ENCODE measurements at regions not wholly inside any gene's neighbourhood (a gene's known extent, or its start where the extent isn't known, plus 50 kb on each side); places are given as distances from the start of the nearest gene placed in this dataset.

DNA sequence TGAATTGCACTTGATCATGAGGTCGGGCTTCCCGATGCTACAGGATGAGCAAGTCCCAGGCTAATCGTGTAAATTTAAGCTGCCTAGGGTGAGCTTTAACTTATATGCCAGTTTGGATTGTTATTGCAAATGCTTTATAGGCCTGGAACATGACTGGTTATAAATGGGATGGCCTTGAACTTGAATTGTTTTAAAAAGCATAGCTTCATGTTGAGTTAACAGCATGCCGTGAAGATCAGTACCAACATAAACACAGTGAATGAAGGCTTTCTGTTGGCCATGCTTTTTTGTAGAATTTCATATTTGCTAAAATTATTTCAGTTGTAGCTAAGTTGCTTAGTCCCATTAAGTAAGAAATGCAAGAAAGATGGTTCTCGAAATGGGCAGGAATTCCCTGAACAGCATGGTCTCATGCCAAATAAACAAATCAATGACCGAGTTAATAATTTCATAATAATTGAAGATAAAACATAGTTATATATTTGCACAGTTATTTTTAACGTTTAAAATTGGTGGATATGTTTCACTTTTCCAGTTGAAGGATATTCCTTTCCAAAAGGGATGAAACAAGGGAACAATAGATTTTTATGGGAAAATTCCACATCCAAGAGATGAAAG is 76.6 kb upstream of the ARID1B start:
- TF ChIP-seq, protein P1, sequence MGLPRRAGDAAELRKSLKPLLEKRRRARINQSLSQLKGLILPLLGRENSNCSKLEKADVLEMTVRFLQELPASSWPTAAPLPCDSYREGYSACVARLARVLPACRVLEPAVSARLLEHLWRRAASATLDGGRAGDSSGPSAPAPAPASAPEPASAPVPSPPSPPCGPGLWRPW (IDR thresholded peaks at IDR 0.05), result no peak
- TF ChIP-seq, protein P2, sequence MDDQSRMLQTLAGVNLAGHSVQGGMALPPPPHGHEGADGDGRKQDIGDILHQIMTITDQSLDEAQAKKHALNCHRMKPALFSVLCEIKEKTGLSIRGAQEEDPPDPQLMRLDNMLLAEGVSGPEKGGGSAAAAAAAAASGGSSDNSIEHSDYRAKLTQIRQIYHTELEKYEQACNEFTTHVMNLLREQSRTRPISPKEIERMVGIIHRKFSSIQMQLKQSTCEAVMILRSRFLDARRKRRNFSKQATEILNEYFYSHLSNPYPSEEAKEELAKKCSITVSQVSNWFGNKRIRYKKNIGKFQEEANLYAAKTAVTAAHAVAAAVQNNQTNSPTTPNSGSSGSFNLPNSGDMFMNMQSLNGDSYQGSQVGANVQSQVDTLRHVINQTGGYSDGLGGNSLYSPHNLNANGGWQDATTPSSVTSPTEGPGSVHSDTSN (IDR thresholded peaks at IDR 0.05), result no peak
- TF ChIP-seq NR3C1 (IDR thresholded peaks at IDR 0.05) (no peak), EP300 (IDR thresholded peaks at IDR 0.05) (no peak), ZFP36 (IDR thresholded peaks at IDR 0.05; ENCODE audit: borderline replicate concordance, partially characterized antibody) (no peak), MAZ (IDR thresholded peaks at IDR 0.05; ENCODE audit: borderline replicate concordance, low read depth, low read length) (no peak), PHF8 (IDR thresholded peaks at IDR 0.05; ENCODE audit: borderline replicate concordance, low read depth) (no peak), SMC3 (IDR thresholded peaks at IDR 0.05) (no peak), GATA3 (IDR thresholded peaks at IDR 0.05; ENCODE audit: borderline replicate concordance) (no peak), POLR2A (IDR thresholded peaks at IDR 0.05; ENCODE audit: low read length) (no peak), HEYL (CRISPR knock-in tag; IDR thresholded peaks at IDR 0.05) (no peak), RFX5 (IDR thresholded peaks at IDR 0.05) (no peak), TFCP2L1 (CRISPR knock-in tag; IDR thresholded peaks at IDR 0.05) (no peak), JUNB (IDR thresholded peaks at IDR 0.05) (no peak), FOXS1 (CRISPR knock-in tag; IDR thresholded peaks at IDR 0.05) (no peak), NFE2L2 (conservative IDR thresholded peaks at IDR 0.05; ENCODE audit: low read length) (no peak)
- TF ChIP-seq, protein P3, sequence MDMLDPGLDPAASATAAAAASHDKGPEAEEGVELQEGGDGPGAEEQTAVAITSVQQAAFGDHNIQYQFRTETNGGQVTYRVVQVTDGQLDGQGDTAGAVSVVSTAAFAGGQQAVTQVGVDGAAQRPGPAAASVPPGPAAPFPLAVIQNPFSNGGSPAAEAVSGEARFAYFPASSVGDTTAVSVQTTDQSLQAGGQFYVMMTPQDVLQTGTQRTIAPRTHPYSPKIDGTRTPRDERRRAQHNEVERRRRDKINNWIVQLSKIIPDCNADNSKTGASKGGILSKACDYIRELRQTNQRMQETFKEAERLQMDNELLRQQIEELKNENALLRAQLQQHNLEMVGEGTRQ (IDR thresholded peaks at IDR 0.05), result no peak
- TF ChIP-seq, protein P4, sequence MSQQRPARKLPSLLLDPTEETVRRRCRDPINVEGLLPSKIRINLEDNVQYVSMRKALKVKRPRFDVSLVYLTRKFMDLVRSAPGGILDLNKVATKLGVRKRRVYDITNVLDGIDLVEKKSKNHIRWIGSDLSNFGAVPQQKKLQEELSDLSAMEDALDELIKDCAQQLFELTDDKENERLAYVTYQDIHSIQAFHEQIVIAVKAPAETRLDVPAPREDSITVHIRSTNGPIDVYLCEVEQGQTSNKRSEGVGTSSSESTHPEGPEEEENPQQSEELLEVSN (IDR thresholded peaks at IDR 0.05; ENCODE audit: borderline replicate concordance, low read depth), result no peak
- TF ChIP-seq, protein P5, sequence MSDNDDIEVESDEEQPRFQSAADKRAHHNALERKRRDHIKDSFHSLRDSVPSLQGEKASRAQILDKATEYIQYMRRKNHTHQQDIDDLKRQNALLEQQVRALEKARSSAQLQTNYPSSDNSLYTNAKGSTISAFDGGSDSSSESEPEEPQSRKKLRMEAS (IDR thresholded peaks at IDR 0.05), result no peak
- POLR2A ChIA-PET, result interaction anchor here (0.7 kb wide), 1 partner anchor 13 kb away, joined by 3 read pairs; no protein-coding TSS in a partner anchor
- DNase-seq (ENCODE audit: low read depth in 1 of 2, low spot score in 1 of 2) (no peak), FAIRE-seq (no peak), ATAC-seq (no peak)
- no peak overlapping the region for H3K4me3 ChIP-seq
- H3K27ac ChIP-seq, result no peak overlapping the region
- H3K9me3 ChIP-seq, result no peaks in the 10 kb centered on the region
- H3K4me2 ChIP-seq, result no peak overlapping the region
- CTCF ChIA-PET, result interaction anchor here (1.3 kb wide), 1 partner anchor 10 kb away, joined by 3 read pairs; no protein-coding TSS in a partner anchor
- 79% methylated on average over 7 of the region's 7 CpGs for WGBS (ENCODE audit: missing lambda C conversion rate)
- peaks cover 14% of the 10 kb centered on the region for H3K4me1 ChIP-seq

GRCh38 chr6:156699935-156700334 is 77.2 kb upstream of the ARID1B start:
- POLR2A ChIA-PET, result interaction anchor here (0.7 kb wide), 1 partner anchor 13 kb away, joined by 3 read pairs; no protein-coding TSS in a partner anchor
- H3K4me3 ChIP-seq, result no peak overlapping the region
- no peak for FAIRE-seq
- H3K4me1 ChIP-seq, result peaks cover 14% of the 10 kb centered on the region
- CTCF ChIA-PET, result interaction anchor here (0.6 to 1.3 kb wide), 3 partner anchors 10 to 349 kb away, joined by 3 read pairs; no protein-coding TSS in a partner anchor
- 78% methylated on average over 3 of the region's 3 CpGs for WGBS (ENCODE audit: missing lambda C conversion rate)
- no peak overlapping the region; the same call in 2 of the 3 replicates for H3K4me2 ChIP-seq
- no peak overlapping the region for H3K27ac ChIP-seq
- ATAC-seq, result no peak
- no peak for DNase-seq (ENCODE audit: low read depth in 1 of 2, low spot score in 1 of 2)
- H3K9me3 ChIP-seq, result no peaks in the 10 kb centered on the region
- TF ChIP-seq CBX8 (IDR thresholded peaks at IDR 0.05) (no peak), POLR2AphosphoS2 (conservative IDR thresholded peaks at IDR 0.05; ENCODE audit: low read length) (no peak), TP53 (CRISPR knock-in tag; IDR thresholded peaks at IDR 0.05) (no peak), KDM1A (IDR thresholded peaks at IDR 0.05; ENCODE audit: low read depth) (no peak), ELK1 (IDR thresholded peaks at IDR 0.05; ENCODE audit: low read depth, low read length) (no peak), CBX2 (IDR thresholded peaks at IDR 0.05; ENCODE audit: borderline replicate concordance, low read depth) (no peak), ZSCAN20 (CRISPR knock-in tag; IDR thresholded peaks at IDR 0.05) (no peak), ESRRA (IDR thresholded peaks at IDR 0.05; ENCODE audit: borderline replicate concordance, low read length) (no peak), NFE2L2 (conservative IDR thresholded peaks at IDR 0.05; ENCODE audit: low read length) (no peak), JUNB (IDR thresholded peaks at IDR 0.05) (no peak), EHF (CRISPR knock-in tag; IDR thresholded peaks at IDR 0.05) (no peak), NR3C1 (IDR thresholded peaks at IDR 0.05) (no peak)
- TF ChIP-seq, protein P2 (IDR thresholded peaks at IDR 0.05), result no peak

All from A549 (cell line).